H1 (cell line): ENCODE measurements at regions not wholly inside any gene's neighbourhood (a gene's known extent, or its start where the extent isn't known, plus 50 kb on each side); places are given as distances from the start of the nearest gene placed in this dataset.

Experiments used
- ASH2L ChIP-seq: fragments of 200-600, 300-600 bp; sonication (generic); IDR thresholded peaks from one replicate; pipeline ENCODE4 v1.7.1; 2017; ENCODE audit warnings: low read length
- EGR1 ChIP-seq: IDR thresholded peaks from 2 replicates; pipeline ENCODE4 v1.6.1; 2011; ENCODE audit warnings: low read depth, low read length, borderline replicate concordance
- FOSL1 ChIP-seq: IDR thresholded peaks from 2 replicates; pipeline ENCODE4 v1.6.1; 2011; ENCODE audit warnings: mild to moderate bottlenecking, low read depth, low read length, moderate library complexity; ENCODE audit not compliant: insufficient read depth
- NRF1 ChIP-seq: IDR thresholded peaks from 2 replicates; pipeline ENCODE4 v1.6.1; 2011; ENCODE audit warnings: mild to moderate bottlenecking, low read depth, low read length, improper control_type of control experiment
- PHF8 ChIP-seq: fragments of 200-600 bp; sonication (generic); conservative IDR thresholded peaks from 2 replicates; pipeline ENCODE4 v1.7.1; 2012; ENCODE audit warnings: low read depth, mild to moderate bottlenecking, inconsistent platforms, low read length, moderate library complexity
- RBBP5 ChIP-seq: IDR thresholded peaks from 2 replicates; pipeline ENCODE4 v1.7.1; 2012; ENCODE audit warnings: low read depth, mild to moderate bottlenecking, inconsistent platforms, low read length, moderate library complexity, borderline replicate concordance
- SRF ChIP-seq: IDR thresholded peaks from 2 replicates; pipeline ENCODE4 v1.6.1; 2011; ENCODE audit warnings: mild to moderate bottlenecking, low read depth, low read length, moderate library complexity
- TAF1 ChIP-seq: IDR thresholded peaks from 2 replicates; pipeline ENCODE4 v1.6.1; 2011; ENCODE audit warnings: mild to moderate bottlenecking, low read depth, low read length
- ZNF274 ChIP-seq: IDR thresholded peaks from 2 replicates; pipeline ENCODE4 v1.7.0; 2012; ENCODE audit warnings: low read length, borderline replicate concordance; ENCODE audit errors: extremely low read depth
- TF ChIP-seq, protein P1 (sequence below): fragments of 300-600 bp; sonication (generic); IDR thresholded peaks from 2 replicates; pipeline ENCODE4 v1.7.1; 2012; ENCODE audit warnings: low read length, moderate library complexity, mild to moderate bottlenecking, inconsistent platforms; ENCODE audit not compliant: insufficient replicate concordance
- TF ChIP-seq, protein P2 (sequence below): IDR thresholded peaks from 2 replicates; pipeline ENCODE4 v1.6.1; 2011; ENCODE audit warnings: low read length, improper control_type of control experiment

DNA sequence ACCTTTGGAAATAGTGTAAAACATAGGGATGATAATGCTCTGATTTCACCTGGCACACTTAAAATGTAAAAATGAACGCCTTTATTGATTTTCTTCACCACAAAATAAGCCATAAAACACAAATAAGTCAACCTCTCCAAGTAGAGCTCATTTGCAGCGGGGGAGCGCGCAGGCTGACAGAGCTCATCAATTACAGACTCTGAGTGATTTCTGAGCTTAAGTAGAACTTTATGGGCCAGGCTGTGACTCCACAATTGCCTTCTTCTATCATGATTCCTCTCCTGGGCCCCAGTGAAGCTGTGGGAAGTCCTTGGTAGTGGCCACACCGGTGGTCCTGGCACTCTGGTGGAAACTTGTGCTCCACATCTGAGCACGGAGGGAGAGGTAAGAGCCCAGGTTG, 789.0 kb upstream of the RAB6C start (continued):
- TF ChIP-seq, protein P1, sequence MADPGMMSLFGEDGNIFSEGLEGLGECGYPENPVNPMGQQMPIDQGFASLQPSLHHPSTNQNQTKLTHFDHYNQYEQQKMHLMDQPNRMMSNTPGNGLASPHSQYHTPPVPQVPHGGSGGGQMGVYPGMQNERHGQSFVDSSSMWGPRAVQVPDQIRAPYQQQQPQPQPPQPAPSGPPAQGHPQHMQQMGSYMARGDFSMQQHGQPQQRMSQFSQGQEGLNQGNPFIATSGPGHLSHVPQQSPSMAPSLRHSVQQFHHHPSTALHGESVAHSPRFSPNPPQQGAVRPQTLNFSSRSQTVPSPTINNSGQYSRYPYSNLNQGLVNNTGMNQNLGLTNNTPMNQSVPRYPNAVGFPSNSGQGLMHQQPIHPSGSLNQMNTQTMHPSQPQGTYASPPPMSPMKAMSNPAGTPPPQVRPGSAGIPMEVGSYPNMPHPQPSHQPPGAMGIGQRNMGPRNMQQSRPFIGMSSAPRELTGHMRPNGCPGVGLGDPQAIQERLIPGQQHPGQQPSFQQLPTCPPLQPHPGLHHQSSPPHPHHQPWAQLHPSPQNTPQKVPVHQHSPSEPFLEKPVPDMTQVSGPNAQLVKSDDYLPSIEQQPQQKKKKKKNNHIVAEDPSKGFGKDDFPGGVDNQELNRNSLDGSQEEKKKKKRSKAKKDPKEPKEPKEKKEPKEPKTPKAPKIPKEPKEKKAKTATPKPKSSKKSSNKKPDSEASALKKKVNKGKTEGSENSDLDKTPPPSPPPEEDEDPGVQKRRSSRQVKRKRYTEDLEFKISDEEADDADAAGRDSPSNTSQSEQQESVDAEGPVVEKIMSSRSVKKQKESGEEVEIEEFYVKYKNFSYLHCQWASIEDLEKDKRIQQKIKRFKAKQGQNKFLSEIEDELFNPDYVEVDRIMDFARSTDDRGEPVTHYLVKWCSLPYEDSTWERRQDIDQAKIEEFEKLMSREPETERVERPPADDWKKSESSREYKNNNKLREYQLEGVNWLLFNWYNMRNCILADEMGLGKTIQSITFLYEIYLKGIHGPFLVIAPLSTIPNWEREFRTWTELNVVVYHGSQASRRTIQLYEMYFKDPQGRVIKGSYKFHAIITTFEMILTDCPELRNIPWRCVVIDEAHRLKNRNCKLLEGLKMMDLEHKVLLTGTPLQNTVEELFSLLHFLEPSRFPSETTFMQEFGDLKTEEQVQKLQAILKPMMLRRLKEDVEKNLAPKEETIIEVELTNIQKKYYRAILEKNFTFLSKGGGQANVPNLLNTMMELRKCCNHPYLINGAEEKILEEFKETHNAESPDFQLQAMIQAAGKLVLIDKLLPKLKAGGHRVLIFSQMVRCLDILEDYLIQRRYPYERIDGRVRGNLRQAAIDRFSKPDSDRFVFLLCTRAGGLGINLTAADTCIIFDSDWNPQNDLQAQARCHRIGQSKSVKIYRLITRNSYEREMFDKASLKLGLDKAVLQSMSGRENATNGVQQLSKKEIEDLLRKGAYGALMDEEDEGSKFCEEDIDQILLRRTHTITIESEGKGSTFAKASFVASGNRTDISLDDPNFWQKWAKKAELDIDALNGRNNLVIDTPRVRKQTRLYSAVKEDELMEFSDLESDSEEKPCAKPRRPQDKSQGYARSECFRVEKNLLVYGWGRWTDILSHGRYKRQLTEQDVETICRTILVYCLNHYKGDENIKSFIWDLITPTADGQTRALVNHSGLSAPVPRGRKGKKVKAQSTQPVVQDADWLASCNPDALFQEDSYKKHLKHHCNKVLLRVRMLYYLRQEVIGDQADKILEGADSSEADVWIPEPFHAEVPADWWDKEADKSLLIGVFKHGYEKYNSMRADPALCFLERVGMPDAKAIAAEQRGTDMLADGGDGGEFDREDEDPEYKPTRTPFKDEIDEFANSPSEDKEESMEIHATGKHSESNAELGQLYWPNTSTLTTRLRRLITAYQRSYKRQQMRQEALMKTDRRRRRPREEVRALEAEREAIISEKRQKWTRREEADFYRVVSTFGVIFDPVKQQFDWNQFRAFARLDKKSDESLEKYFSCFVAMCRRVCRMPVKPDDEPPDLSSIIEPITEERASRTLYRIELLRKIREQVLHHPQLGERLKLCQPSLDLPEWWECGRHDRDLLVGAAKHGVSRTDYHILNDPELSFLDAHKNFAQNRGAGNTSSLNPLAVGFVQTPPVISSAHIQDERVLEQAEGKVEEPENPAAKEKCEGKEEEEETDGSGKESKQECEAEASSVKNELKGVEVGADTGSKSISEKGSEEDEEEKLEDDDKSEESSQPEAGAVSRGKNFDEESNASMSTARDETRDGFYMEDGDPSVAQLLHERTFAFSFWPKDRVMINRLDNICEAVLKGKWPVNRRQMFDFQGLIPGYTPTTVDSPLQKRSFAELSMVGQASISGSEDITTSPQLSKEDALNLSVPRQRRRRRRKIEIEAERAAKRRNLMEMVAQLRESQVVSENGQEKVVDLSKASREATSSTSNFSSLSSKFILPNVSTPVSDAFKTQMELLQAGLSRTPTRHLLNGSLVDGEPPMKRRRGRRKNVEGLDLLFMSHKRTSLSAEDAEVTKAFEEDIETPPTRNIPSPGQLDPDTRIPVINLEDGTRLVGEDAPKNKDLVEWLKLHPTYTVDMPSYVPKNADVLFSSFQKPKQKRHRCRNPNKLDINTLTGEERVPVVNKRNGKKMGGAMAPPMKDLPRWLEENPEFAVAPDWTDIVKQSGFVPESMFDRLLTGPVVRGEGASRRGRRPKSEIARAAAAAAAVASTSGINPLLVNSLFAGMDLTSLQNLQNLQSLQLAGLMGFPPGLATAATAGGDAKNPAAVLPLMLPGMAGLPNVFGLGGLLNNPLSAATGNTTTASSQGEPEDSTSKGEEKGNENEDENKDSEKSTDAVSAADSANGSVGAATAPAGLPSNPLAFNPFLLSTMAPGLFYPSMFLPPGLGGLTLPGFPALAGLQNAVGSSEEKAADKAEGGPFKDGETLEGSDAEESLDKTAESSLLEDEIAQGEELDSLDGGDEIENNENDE = no peak
- TF ChIP-seq FOSL1 (no peak), ZNF274 (no peak), EGR1 (no peak), SRF (no peak), ASH2L (no peak), PHF8 (no peak), NRF1 (no peak), RBBP5 (no peak), TAF1 (no peak)
- TF ChIP-seq, protein P2, sequence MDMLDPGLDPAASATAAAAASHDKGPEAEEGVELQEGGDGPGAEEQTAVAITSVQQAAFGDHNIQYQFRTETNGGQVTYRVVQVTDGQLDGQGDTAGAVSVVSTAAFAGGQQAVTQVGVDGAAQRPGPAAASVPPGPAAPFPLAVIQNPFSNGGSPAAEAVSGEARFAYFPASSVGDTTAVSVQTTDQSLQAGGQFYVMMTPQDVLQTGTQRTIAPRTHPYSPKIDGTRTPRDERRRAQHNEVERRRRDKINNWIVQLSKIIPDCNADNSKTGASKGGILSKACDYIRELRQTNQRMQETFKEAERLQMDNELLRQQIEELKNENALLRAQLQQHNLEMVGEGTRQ = no peak
